ENCODE measurements at regions not wholly inside any gene's neighbourhood (a gene's known extent, or its start where the extent isn't known, plus 50 kb on each side); places are given as distances from the start of the nearest gene placed in this dataset.
"Not testable (repeated sequence)": the region's sequence is repeated elsewhere in the genome, so short reads cannot be mapped to it uniquely, and the experiment has no call there.

GRCh38 chr5:111975133-111975532 is 218.1 kb upstream of the NREP start:
- no peak for DNase-seq

- DNase-seq, result no peak
Observed at GRCh38 chr5:111973961-111974360, 217.0 kb upstream of the NREP start.

GRCh38 chr5:111972548-111972947 is 215.6 kb upstream of the NREP start:
- no peak for DNase-seq

GRCh38 chr5:111972080-111972479 is 215.1 kb upstream of the NREP start:
- no peak for DNase-seq

- DNase-seq, result no peak
Observed at GRCh38 chr5:111968459-111968858, 211.5 kb upstream of the NREP start.

- DNase-seq, result no peak
Observed at GRCh38 chr5:111967463-111967862, 210.5 kb upstream of the NREP start.

- DNase-seq, result no peak
Observed at GRCh38 chr5:111966290-111966689, 209.3 kb upstream of the NREP start.

- DNase-seq, result no peak
Observed at GRCh38 chr5:111963555-111963954, 206.6 kb upstream of the NREP start.

- DNase-seq, result no peak
Observed at GRCh38 chr5:111962906-111963305, 205.9 kb upstream of the NREP start.

GRCh38 chr5:111961862-111962261 is 204.9 kb upstream of the NREP start:
- no peak for DNase-seq

- no peak for DNase-seq
Observed at GRCh38 chr5:111960476-111961215, 203.7 kb upstream of the NREP start.

- no peak for DNase-seq
Observed at GRCh38 chr5:111958851-111959250, 201.9 kb upstream of the NREP start.

GRCh38 chr5:111956765-111957164 is 199.8 kb upstream of the NREP start:
- not testable (repeated sequence) for DNase-seq

GRCh38 chr5:111954516-111955395 is 197.8 kb upstream of the NREP start:
- no peak for DNase-seq

- no peak for DNase-seq
Observed at GRCh38 chr5:111953351-111954127, 196.5 kb upstream of the NREP start.

- no peak for DNase-seq
Observed at GRCh38 chr5:111952555-111952954, 195.6 kb upstream of the NREP start.

GRCh38 chr5:111950660-111951059 is 193.7 kb upstream of the NREP start:
- DNase-seq, result no peak

- DNase-seq, result no peak
Observed at GRCh38 chr5:111948092-111948841, 191.3 kb upstream of the NREP start.

GRCh38 chr5:111946556-111946955 is 189.6 kb upstream of the NREP start:
- DNase-seq, result no peak

- DNase-seq, result no peak
Observed at GRCh38 chr5:111945535-111945934, 188.5 kb upstream of the NREP start.

- DNase-seq, result no peak
Observed at GRCh38 chr5:111942661-111943401, 185.8 kb upstream of the NREP start.

GRCh38 chr5:111942201-111942600 is 185.2 kb upstream of the NREP start:
- no peak for DNase-seq

Data from DMS153 (cell line).